Bronchial epithelial cell (primary cell): ENCODE measurements at regions not wholly inside any gene's neighbourhood (a gene's known extent, or its start where the extent isn't known, plus 50 kb on each side); places are given as distances from the start of the nearest gene placed in this dataset.

ENCODE experiments used
- DNase-seq: peaks from one replicate; pipeline ENCODE4 v3.0.0-alpha.2; 2010; ENCODE audit warnings: low read depth
- FAIRE-seq: peaks from 2 replicates; lab custom pipeline; 2011; peaks lifted over from hg19 to GRCh38; lab: Jason Lieb, UNC
- H3K27me3 ChIP-seq: 2 replicates; pipeline ENCODE4 v1.5.1; 2011; ENCODE audit warnings: low read length; ENCODE audit not compliant: control insufficient read depth, insufficient read depth
- H3K36me3 ChIP-seq: 2 replicates; pipeline ENCODE4 v1.5.1; 2011; ENCODE audit warnings: low read length; ENCODE audit not compliant: control insufficient read depth, insufficient read depth
- H3K4me3 ChIP-seq: 2 replicates; pipeline ENCODE4 v1.5.1; 2011; ENCODE audit warnings: mild to moderate bottlenecking, low read depth, low read length, control low read depth
- CTCF ChIP-seq: IDR thresholded peaks from 2 replicates; pipeline ENCODE4 v1.5.1; 2011; ENCODE audit warnings: mild to moderate bottlenecking, moderate library complexity, low read length, control low read depth, inconsistent platforms; ENCODE audit not compliant: insufficient read depth, severe bottlenecking

DNA sequence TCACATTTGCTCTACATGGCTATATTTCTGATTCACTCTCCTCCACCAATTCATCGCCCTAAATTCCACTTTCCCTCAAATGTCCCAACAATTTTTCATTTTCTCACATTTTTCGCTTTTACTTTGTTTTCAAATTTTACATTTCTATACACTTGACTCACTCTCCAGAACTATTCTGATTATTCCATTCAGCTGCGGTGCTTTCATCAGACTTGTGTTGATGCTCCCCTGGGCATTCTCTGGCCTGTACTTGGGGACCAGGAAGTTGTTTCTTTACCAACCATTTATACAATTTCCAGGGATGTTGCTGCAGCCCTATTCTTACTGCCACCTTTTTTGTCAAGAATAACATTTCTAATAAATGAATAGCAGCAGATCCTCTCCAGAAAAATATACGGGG, 444.8 kb downstream of the MAFB start:
- no peaks in the 10 kb centered on the region for H3K36me3 ChIP-seq
- H3K4me3 ChIP-seq: no peak overlapping the region
- no peak for FAIRE-seq
- no peak for TF ChIP-seq CTCF
- H3K27me3 ChIP-seq: no peaks in the 10 kb centered on the region
- no peak for DNase-seq

DNA sequence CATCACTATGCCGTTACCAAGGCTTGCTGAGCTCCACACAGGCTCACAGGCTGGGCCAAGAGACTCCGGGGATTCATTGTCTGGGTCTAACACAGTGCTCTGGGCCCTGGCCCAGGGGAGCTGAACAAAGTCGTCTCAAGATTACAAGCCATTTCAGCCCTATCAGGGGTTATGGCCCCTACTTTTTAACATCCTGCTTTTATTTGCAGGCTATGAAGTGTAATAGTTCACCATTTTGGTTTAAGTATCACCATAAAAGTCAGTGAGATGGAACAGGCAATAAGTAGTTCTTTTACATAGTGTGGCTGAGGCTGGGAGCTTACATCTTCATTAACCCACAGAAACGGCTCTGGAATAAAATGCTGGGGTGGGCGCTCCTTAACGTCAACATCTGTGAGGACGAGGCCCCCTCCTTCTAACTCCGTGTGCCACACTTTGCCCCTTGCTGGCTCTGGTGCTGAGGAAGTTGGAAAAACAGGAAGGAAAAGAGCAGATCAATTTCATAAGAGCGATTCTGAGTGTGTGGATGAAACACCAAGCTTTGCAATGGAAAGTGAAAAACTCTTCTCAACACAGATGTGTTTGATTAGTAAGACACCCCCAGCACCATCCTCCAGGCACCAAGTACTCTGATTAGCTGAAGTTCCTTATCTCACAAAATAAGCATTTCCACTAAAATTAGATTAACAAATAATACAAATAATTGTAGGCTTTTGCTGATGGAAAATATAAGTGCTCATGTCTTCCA, 447.3 kb downstream of the MAFB start:
- Histone ChIP-seq H3K27me3 (no peaks in the 10 kb centered on the region), H3K4me3 (no peak overlapping the region), H3K36me3 (no peaks in the 10 kb centered on the region)
- FAIRE-seq: no peak
- no peak for DNase-seq
- TF ChIP-seq CTCF: no peak

GRCh38 chr20:40238511-40238910, 450.5 kb downstream of the MAFB start:
- no peak for TF ChIP-seq CTCF
- Histone ChIP-seq H3K36me3 (no peaks in the 10 kb centered on the region), H3K27me3 (no peaks in the 10 kb centered on the region), H3K4me3 (no peak overlapping the region)
- FAIRE-seq (no peak), DNase-seq (no peak)

GRCh38 chr20:40234593-40234992, 454.4 kb downstream of the MAFB start:
- H3K27me3 ChIP-seq: no peaks in the 10 kb centered on the region
- no peak for FAIRE-seq
- no peak overlapping the region for H3K4me3 ChIP-seq
- H3K36me3 ChIP-seq: no peaks in the 10 kb centered on the region
- no peak for DNase-seq
- TF ChIP-seq CTCF: no peak

DNA sequence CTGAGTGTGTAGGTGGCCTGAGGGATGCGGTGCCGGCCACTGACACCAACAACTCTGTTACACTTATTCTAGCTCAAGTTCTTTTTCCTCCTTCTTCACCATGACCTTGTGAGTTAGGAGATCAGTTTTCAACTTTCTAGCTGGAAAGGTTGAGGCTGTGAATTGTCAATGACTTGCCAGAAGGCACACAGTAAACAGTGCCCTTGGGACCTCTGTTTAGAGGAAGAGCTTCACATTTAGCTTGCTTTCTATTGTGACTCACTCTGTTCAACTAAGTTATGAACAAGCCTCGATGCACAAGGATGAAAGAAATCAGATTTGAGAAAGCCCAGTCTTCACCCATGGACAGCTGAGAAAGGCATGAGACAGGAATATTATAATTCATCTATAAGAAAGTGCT, 455.6 kb downstream of the MAFB start:
- no peak for TF ChIP-seq CTCF

GRCh38 chr20:40232756-40233155, 456.3 kb downstream of the MAFB start:
- DNase-seq: no peak
- H3K36me3 ChIP-seq: no peaks in the 10 kb centered on the region
- no peak overlapping the region for H3K4me3 ChIP-seq
- no peaks in the 10 kb centered on the region for H3K27me3 ChIP-seq
- TF ChIP-seq CTCF: no peak
- FAIRE-seq: no peak

More for the DNA sequence above, 455.6 kb downstream of the MAFB start:
- FAIRE-seq (no peak), DNase-seq (no peak)
- Histone ChIP-seq H3K4me3 (no peak overlapping the region), H3K27me3 (no peaks in the 10 kb centered on the region), H3K36me3 (no peaks in the 10 kb centered on the region)
